ENCODE measurements at regions not wholly inside any gene's neighbourhood (a gene's known extent, or its start where the extent isn't known, plus 50 kb on each side); places are given as distances from the start of the nearest gene placed in this dataset.
"Not testable (repeated sequence)": the region's sequence is repeated elsewhere in the genome, so short reads cannot be mapped to it uniquely, and the experiment has no call there.

- no peaks in the 10 kb centered on the region for H3K27me3 ChIP-seq (ENCODE audit: control insufficient read depth, insufficient read depth, low read length)
- H3K9ac ChIP-seq (ENCODE audit: low read length), result no peak overlapping the region
- no peaks in the 10 kb centered on the region for H3K9me3 ChIP-seq (ENCODE audit: control insufficient read depth, low read length)
- no peaks in the 10 kb centered on the region for H3K36me3 ChIP-seq (ENCODE audit: control insufficient read depth, insufficient read depth, low read length)
- H3K4me3 ChIP-seq (ENCODE audit: low read length), result no peak overlapping the region
- no peaks in the 10 kb centered on the region for H3K4me1 ChIP-seq (ENCODE audit: control insufficient read depth, insufficient read depth, low read length)
These were observed 62.0 kb upstream of the PRR5 start for GRCh38 chr22:44639891-44640617.

- Histone ChIP-seq H3K9me3 (ENCODE audit: control insufficient read depth, low read length) (no peaks in the 10 kb centered on the region), H3K9ac (ENCODE audit: low read length) (no peak overlapping the region), H3K4me3 (ENCODE audit: low read length) (no peak overlapping the region), H3K4me1 (ENCODE audit: control insufficient read depth, insufficient read depth, low read length) (no peaks in the 10 kb centered on the region), H3K36me3 (ENCODE audit: control insufficient read depth, insufficient read depth, low read length) (no peaks in the 10 kb centered on the region), H3K27me3 (ENCODE audit: control insufficient read depth, insufficient read depth, low read length) (no peaks in the 10 kb centered on the region)
These were observed 62.8 kb upstream of the PRR5 start for GRCh38 chr22:44638971-44639760.

GRCh38 chr22:44636502-44637206, 65.3 kb upstream of the PRR5 start:
- H3K9me3 ChIP-seq (ENCODE audit: control insufficient read depth, low read length); H3K9ac ChIP-seq (ENCODE audit: low read length); H3K4me3 ChIP-seq (ENCODE audit: low read length); H3K36me3 ChIP-seq (ENCODE audit: control insufficient read depth, insufficient read depth, low read length); H3K4me1 ChIP-seq (ENCODE audit: control insufficient read depth, insufficient read depth, low read length); H3K27me3 ChIP-seq (ENCODE audit: control insufficient read depth, insufficient read depth, low read length): not testable (repeated sequence)

- not testable (repeated sequence) for H3K4me3 ChIP-seq (ENCODE audit: low read length); H3K4me1 ChIP-seq (ENCODE audit: control insufficient read depth, insufficient read depth, low read length); H3K36me3 ChIP-seq (ENCODE audit: control insufficient read depth, insufficient read depth, low read length); H3K9ac ChIP-seq (ENCODE audit: low read length); H3K9me3 ChIP-seq (ENCODE audit: control insufficient read depth, low read length); H3K27me3 ChIP-seq (ENCODE audit: control insufficient read depth, insufficient read depth, low read length)
These were observed 66.4 kb upstream of the PRR5 start for GRCh38 chr22:44635567-44635966.

- H3K4me1 ChIP-seq (ENCODE audit: control insufficient read depth, insufficient read depth, low read length), result no peaks in the 10 kb centered on the region
- no peak overlapping the region for H3K4me3 ChIP-seq (ENCODE audit: low read length)
- no peaks in the 10 kb centered on the region for H3K36me3 ChIP-seq (ENCODE audit: control insufficient read depth, insufficient read depth, low read length)
- H3K9ac ChIP-seq (ENCODE audit: low read length), result no peak overlapping the region
- H3K27me3 ChIP-seq (ENCODE audit: control insufficient read depth, insufficient read depth, low read length), result no peaks in the 10 kb centered on the region
- no peaks in the 10 kb centered on the region for H3K9me3 ChIP-seq (ENCODE audit: control insufficient read depth, low read length)
These were observed 67.3 kb upstream of the PRR5 start for GRCh38 chr22:44634426-44635321.

- no peak overlapping the region for H3K9ac ChIP-seq (ENCODE audit: low read length)
- no peaks in the 10 kb centered on the region for H3K36me3 ChIP-seq (ENCODE audit: control insufficient read depth, insufficient read depth, low read length)
- H3K9me3 ChIP-seq (ENCODE audit: control insufficient read depth, low read length), result no peaks in the 10 kb centered on the region
- no peaks in the 10 kb centered on the region for H3K4me1 ChIP-seq (ENCODE audit: control insufficient read depth, insufficient read depth, low read length)
- no peaks in the 10 kb centered on the region for H3K27me3 ChIP-seq (ENCODE audit: control insufficient read depth, insufficient read depth, low read length)
- no peak overlapping the region for H3K4me3 ChIP-seq (ENCODE audit: low read length)
These were observed 68.4 kb upstream of the PRR5 start for GRCh38 chr22:44633647-44634046.

GRCh38 chr22:44632541-44633396, 69.2 kb upstream of the PRR5 start:
- Histone ChIP-seq H3K36me3 (ENCODE audit: control insufficient read depth, insufficient read depth, low read length) (no peaks in the 10 kb centered on the region), H3K4me3 (ENCODE audit: low read length) (no peak overlapping the region), H3K9ac (ENCODE audit: low read length) (no peak overlapping the region), H3K9me3 (ENCODE audit: control insufficient read depth, low read length) (no peaks in the 10 kb centered on the region), H3K4me1 (ENCODE audit: control insufficient read depth, insufficient read depth, low read length) (no peaks in the 10 kb centered on the region), H3K27me3 (ENCODE audit: control insufficient read depth, insufficient read depth, low read length) (no peaks in the 10 kb centered on the region)

GRCh38 chr22:44630826-44631225, 71.2 kb upstream of the PRR5 start:
- H3K9ac ChIP-seq (ENCODE audit: low read length), result no peak overlapping the region
- no peaks in the 10 kb centered on the region for H3K9me3 ChIP-seq (ENCODE audit: control insufficient read depth, low read length)
- H3K36me3 ChIP-seq (ENCODE audit: control insufficient read depth, insufficient read depth, low read length), result no peaks in the 10 kb centered on the region
- H3K4me1 ChIP-seq (ENCODE audit: control insufficient read depth, insufficient read depth, low read length), result no peaks in the 10 kb centered on the region
- H3K4me3 ChIP-seq (ENCODE audit: low read length), result no peak overlapping the region
- no peaks in the 10 kb centered on the region for H3K27me3 ChIP-seq (ENCODE audit: control insufficient read depth, insufficient read depth, low read length)

GRCh38 chr22:44628835-44629234, 73.2 kb upstream of the PRR5 start:
- Histone ChIP-seq H3K9ac (ENCODE audit: low read length) (no peak overlapping the region), H3K9me3 (ENCODE audit: control insufficient read depth, low read length) (no peaks in the 10 kb centered on the region), H3K27me3 (ENCODE audit: control insufficient read depth, insufficient read depth, low read length) (no peaks in the 10 kb centered on the region), H3K4me1 (ENCODE audit: control insufficient read depth, insufficient read depth, low read length) (no peaks in the 10 kb centered on the region), H3K36me3 (ENCODE audit: control insufficient read depth, insufficient read depth, low read length) (no peaks in the 10 kb centered on the region), H3K4me3 (ENCODE audit: low read length) (no peak overlapping the region)

- H3K4me1 ChIP-seq (ENCODE audit: control insufficient read depth, insufficient read depth, low read length), result no peaks in the 10 kb centered on the region
- no peaks in the 10 kb centered on the region for H3K27me3 ChIP-seq (ENCODE audit: control insufficient read depth, insufficient read depth, low read length)
- H3K9me3 ChIP-seq (ENCODE audit: control insufficient read depth, low read length), result no peaks in the 10 kb centered on the region
- H3K9ac ChIP-seq (ENCODE audit: low read length), result no peak overlapping the region
- no peak overlapping the region for H3K4me3 ChIP-seq (ENCODE audit: low read length)
- H3K36me3 ChIP-seq (ENCODE audit: control insufficient read depth, insufficient read depth, low read length), result no peaks in the 10 kb centered on the region
These were observed 73.7 kb upstream of the PRR5 start for GRCh38 chr22:44628273-44628672.

GRCh38 chr22:44627521-44628139, 74.4 kb upstream of the PRR5 start:
- H3K9me3 ChIP-seq (ENCODE audit: control insufficient read depth, low read length), result no peaks in the 10 kb centered on the region
- no peaks in the 10 kb centered on the region for H3K4me1 ChIP-seq (ENCODE audit: control insufficient read depth, insufficient read depth, low read length)
- no peaks in the 10 kb centered on the region for H3K27me3 ChIP-seq (ENCODE audit: control insufficient read depth, insufficient read depth, low read length)

More at GRCh38 chr22:44627521-44628139, 74.4 kb upstream of the PRR5 start:
- H3K9ac ChIP-seq (ENCODE audit: low read length), result no peak overlapping the region
- H3K4me3 ChIP-seq (ENCODE audit: low read length), result no peak overlapping the region
- H3K36me3 ChIP-seq (ENCODE audit: control insufficient read depth, insufficient read depth, low read length), result no peaks in the 10 kb centered on the region

Measured in mucosa of stomach (tissue), 1 donor.